ENCODE measurements at regions not wholly inside any gene's neighbourhood (a gene's known extent, or its start where the extent isn't known, plus 50 kb on each side); places are given as distances from the start of the nearest gene placed in this dataset.

DNA sequence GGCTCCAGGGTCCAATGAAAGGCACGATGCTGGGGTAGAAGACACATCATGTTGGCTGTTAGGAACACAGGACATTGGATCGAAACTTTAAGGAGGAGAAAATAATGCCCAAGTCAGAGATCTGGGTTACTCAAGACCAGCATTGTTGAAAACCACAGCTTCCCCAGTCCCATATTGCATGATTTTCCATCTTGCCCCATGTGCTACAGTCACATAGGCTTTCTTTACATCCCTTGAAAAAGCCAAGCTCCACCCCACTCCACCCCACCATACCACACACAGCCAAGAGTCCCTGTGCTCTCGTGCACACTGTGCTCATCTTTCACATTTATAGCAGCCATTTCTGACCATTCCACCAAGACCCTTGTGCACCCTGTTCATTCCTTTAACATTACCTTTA lies 636.2 kb downstream of the DIAPH3 start:
- Histone ChIP-seq H3K4me3 (replicated peaks; ENCODE audit: insufficient read depth, low read length) (no peak overlapping the region), H3K27me3 (ENCODE audit: insufficient read depth, poor library complexity, severe bottlenecking) (no peaks in the 10 kb centered on the region), H3K27ac (replicated peaks) (peak overlapping the region; percentile 14; the same call in 1 of the 2 replicates)
- TF ChIP-seq POLR2AphosphoS5 (IDR thresholded peaks at IDR 0.05; ENCODE audit: low read depth) (peak; percentile 54; the same call in 1 of the 2 replicates), SPI1 (IDR thresholded peaks at IDR 0.05; ENCODE audit: borderline replicate concordance, low read depth) (peak; percentile 30; the same call in 1 of the 2 replicates), GABPA (IDR thresholded peaks at IDR 0.05; ENCODE audit: low read depth) (no peak)
- TF ChIP-seq, protein P1, sequence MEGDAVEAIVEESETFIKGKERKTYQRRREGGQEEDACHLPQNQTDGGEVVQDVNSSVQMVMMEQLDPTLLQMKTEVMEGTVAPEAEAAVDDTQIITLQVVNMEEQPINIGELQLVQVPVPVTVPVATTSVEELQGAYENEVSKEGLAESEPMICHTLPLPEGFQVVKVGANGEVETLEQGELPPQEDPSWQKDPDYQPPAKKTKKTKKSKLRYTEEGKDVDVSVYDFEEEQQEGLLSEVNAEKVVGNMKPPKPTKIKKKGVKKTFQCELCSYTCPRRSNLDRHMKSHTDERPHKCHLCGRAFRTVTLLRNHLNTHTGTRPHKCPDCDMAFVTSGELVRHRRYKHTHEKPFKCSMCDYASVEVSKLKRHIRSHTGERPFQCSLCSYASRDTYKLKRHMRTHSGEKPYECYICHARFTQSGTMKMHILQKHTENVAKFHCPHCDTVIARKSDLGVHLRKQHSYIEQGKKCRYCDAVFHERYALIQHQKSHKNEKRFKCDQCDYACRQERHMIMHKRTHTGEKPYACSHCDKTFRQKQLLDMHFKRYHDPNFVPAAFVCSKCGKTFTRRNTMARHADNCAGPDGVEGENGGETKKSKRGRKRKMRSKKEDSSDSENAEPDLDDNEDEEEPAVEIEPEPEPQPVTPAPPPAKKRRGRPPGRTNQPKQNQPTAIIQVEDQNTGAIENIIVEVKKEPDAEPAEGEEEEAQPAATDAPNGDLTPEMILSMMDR (IDR thresholded peaks at IDR 0.05; ENCODE audit: insufficient read depth, low read length), result no peak
- TF ChIP-seq, protein P2, sequence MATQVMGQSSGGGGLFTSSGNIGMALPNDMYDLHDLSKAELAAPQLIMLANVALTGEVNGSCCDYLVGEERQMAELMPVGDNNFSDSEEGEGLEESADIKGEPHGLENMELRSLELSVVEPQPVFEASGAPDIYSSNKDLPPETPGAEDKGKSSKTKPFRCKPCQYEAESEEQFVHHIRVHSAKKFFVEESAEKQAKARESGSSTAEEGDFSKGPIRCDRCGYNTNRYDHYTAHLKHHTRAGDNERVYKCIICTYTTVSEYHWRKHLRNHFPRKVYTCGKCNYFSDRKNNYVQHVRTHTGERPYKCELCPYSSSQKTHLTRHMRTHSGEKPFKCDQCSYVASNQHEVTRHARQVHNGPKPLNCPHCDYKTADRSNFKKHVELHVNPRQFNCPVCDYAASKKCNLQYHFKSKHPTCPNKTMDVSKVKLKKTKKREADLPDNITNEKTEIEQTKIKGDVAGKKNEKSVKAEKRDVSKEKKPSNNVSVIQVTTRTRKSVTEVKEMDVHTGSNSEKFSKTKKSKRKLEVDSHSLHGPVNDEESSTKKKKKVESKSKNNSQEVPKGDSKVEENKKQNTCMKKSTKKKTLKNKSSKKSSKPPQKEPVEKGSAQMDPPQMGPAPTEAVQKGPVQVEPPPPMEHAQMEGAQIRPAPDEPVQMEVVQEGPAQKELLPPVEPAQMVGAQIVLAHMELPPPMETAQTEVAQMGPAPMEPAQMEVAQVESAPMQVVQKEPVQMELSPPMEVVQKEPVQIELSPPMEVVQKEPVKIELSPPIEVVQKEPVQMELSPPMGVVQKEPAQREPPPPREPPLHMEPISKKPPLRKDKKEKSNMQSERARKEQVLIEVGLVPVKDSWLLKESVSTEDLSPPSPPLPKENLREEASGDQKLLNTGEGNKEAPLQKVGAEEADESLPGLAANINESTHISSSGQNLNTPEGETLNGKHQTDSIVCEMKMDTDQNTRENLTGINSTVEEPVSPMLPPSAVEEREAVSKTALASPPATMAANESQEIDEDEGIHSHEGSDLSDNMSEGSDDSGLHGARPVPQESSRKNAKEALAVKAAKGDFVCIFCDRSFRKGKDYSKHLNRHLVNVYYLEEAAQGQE (IDR thresholded peaks at IDR 0.05; ENCODE audit: insufficient replicate concordance, low read depth), result no peak
- DNase-seq (ENCODE audit: low read depth in 1 of 2, low spot score in 1 of 2), result peak in 1 of 2 experiments; percentile 84

DNA sequence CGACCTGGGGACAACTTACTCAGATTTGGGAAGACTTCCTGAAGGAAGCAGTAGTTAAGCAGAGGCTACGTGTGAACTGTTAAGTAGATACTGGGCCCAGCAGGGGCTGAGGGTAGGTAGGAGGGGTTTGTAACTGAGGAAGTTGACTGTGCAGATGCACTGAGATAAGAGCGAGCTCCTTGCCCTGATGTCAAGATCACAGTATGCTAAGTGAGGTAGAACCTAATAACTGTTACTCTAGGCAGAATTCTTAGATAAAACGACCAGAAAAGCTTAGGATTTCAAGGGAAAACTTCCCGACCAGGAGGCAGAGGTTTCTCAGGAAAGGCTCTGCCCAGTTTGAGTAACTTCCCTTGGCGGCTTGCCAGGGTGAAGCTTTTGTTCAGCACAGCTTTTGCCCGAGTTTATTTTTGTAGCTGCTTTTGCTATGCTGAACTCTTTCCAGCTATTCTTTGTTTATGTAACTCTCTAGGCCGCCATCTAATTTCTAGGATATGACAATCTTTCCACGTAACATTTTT lies 632.1 kb downstream of the DIAPH3 start:
- DNase-seq (ENCODE audit: low read depth in 1 of 2, low spot score in 1 of 2), result peak in 1 of 2 experiments; percentile 84
- Histone ChIP-seq H3K27ac (replicated peaks) (peak overlapping the region; percentile 71), H3K4me3 (replicated peaks; ENCODE audit: insufficient read depth, low read length) (no peak overlapping the region)

DNA sequence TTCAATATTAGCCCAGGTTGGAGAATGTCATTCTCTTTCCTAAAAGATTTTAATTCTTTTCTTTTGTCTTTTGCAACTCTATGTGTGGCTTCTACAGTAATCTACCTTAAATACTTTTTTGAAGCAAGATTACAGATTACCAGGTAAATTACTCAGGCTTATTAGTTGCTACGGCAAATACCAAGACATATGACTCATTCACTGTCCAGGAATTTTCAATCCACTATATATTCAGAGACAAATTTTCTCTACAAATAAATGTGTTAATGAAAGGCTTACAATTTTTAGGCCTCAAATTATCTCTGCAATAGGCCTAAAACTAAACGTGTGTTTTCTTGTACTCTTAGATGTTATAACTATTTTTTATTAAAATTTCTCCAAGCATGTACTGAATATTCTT lies 631.3 kb downstream of the DIAPH3 start:
- Histone ChIP-seq H3K27ac (replicated peaks) (peak overlapping the region; percentile 71; the same call in 1 of the 2 replicates), H3K27me3 (ENCODE audit: insufficient read depth, poor library complexity, severe bottlenecking) (no peaks in the 10 kb centered on the region), H3K4me3 (replicated peaks; ENCODE audit: insufficient read depth, low read length) (no peak overlapping the region)
- no peak for TF ChIP-seq POLR2AphosphoS5 (IDR thresholded peaks at IDR 0.05; ENCODE audit: low read depth)
- TF ChIP-seq, protein P1 (IDR thresholded peaks at IDR 0.05; ENCODE audit: insufficient read depth, low read length), result no peak
- no peak for TF ChIP-seq SPI1 (IDR thresholded peaks at IDR 0.05; ENCODE audit: borderline replicate concordance, low read depth)
- TF ChIP-seq GABPA (IDR thresholded peaks at IDR 0.05; ENCODE audit: low read depth), result no peak
- TF ChIP-seq, protein P2 (IDR thresholded peaks at IDR 0.05; ENCODE audit: insufficient replicate concordance, low read depth), result no peak
- no peak for DNase-seq (ENCODE audit: low read depth in 1 of 2, low spot score in 1 of 2)

More for the DNA sequence above, 632.1 kb downstream of the DIAPH3 start:
- no peaks in the 10 kb centered on the region for H3K27me3 ChIP-seq (ENCODE audit: insufficient read depth, poor library complexity, severe bottlenecking)
- TF ChIP-seq POLR2AphosphoS5 (IDR thresholded peaks at IDR 0.05; ENCODE audit: low read depth) (no peak), GABPA (IDR thresholded peaks at IDR 0.05; ENCODE audit: low read depth) (no peak), SPI1 (IDR thresholded peaks at IDR 0.05; ENCODE audit: borderline replicate concordance, low read depth) (peak; percentile 16; the same call in 1 of the 2 replicates)
- TF ChIP-seq, protein P1 (IDR thresholded peaks at IDR 0.05; ENCODE audit: insufficient read depth, low read length), result no peak
- TF ChIP-seq, protein P2 (IDR thresholded peaks at IDR 0.05; ENCODE audit: insufficient replicate concordance, low read depth), result no peak

All from HL-60 (cell line).